Stimulated activated CD4-positive, alpha-beta T cell treated with anti-CD3 and anti-CD28 coated beads, Interleukin-1b, Interleukin-23, amount 100 ng/mL, for 4 hours (primary cell): ENCODE measurements at regions not wholly inside any gene's neighbourhood (a gene's known extent, or its start where the extent isn't known, plus 50 kb on each side); places are given as distances from the start of the nearest gene placed in this dataset.

ENCODE experiments used
- DNase-seq, 2 donors: peaks; one replicate each; pipeline ENCODE4 v3.0.0-alpha.2; 2020; ENCODE audit warnings: low read depth in 2 of 2

- no peak for DNase-seq
Measured at GRCh38 chr9:96087669-96088299, 212.3 kb downstream of the ERCC6L2 start.

- DNase-seq, result no peak
Measured at GRCh38 chr9:96086936-96087571, 211.6 kb downstream of the ERCC6L2 start.

- DNase-seq, result no peak
Measured at GRCh38 chr9:96085491-96086143, 210.1 kb downstream of the ERCC6L2 start.

GRCh38 chr9:96084331-96084734 is 208.8 kb downstream of the ERCC6L2 start:
- DNase-seq, result no peak

GRCh38 chr9:96082516-96083232 is 207.2 kb downstream of the ERCC6L2 start:
- no peak for DNase-seq

GRCh38 chr9:96080364-96080763 is 204.9 kb downstream of the ERCC6L2 start:
- DNase-seq, result no peak

GRCh38 chr9:96079779-96080178 is 204.3 kb downstream of the ERCC6L2 start:
- no peak for DNase-seq

- DNase-seq, result no peak
Measured at GRCh38 chr9:96078897-96079490, 203.5 kb downstream of the ERCC6L2 start.

- DNase-seq, result no peak
Measured at GRCh38 chr9:96075757-96076156, 200.3 kb downstream of the ERCC6L2 start.

- DNase-seq, result no peak
Measured at GRCh38 chr9:96075111-96075510, 199.6 kb downstream of the ERCC6L2 start.

- no peak for DNase-seq
Measured at GRCh38 chr9:96073531-96074480, 198.3 kb downstream of the ERCC6L2 start.

- DNase-seq, result no peak
Measured at GRCh38 chr9:96072930-96073329, 197.4 kb downstream of the ERCC6L2 start.

GRCh38 chr9:96071815-96072124 is 196.3 kb downstream of the ERCC6L2 start:
- DNase-seq, result no peak

GRCh38 chr9:96071076-96071814 is 195.8 kb downstream of the ERCC6L2 start:
- DNase-seq, result no peak

GRCh38 chr9:96069629-96070220 is 194.2 kb downstream of the ERCC6L2 start:
- DNase-seq, result no peak

- no peak for DNase-seq
Measured at GRCh38 chr9:96068511-96068910, 193.0 kb downstream of the ERCC6L2 start.

GRCh38 chr9:96067600-96067999 is 192.1 kb downstream of the ERCC6L2 start:
- no peak for DNase-seq

- DNase-seq, result no peak
Measured at GRCh38 chr9:96067004-96067403, 191.5 kb downstream of the ERCC6L2 start.

- no peak for DNase-seq
Measured at GRCh38 chr9:96065482-96066251, 190.2 kb downstream of the ERCC6L2 start.
